ENCODE measurements at regions not wholly inside any gene's neighbourhood (a gene's known extent, or its start where the extent isn't known, plus 50 kb on each side); places are given as distances from the start of the nearest gene placed in this dataset.

- H3K4me3 ChIP-seq: no peak overlapping the region
- no peaks in the 10 kb centered on the region for H3K9me3 ChIP-seq (replicated peaks; ENCODE audit: control insufficient read depth, insufficient read depth, low read length)
- H3K36me3 ChIP-seq (ENCODE audit: control insufficient read depth in 2 of 2, insufficient read depth in 2 of 2, low read length in 1 of 2): no peaks in the 10 kb centered on the region
- no peak overlapping the region for H2AFZ ChIP-seq (ENCODE audit: control insufficient read depth, low read depth, low read length)
- no peak for ATAC-seq
- ChIA-PET RAD21 (ENCODE audit: unreplicated experiment) (no interaction called here), POLR2A (no interaction called here), CTCF (no interaction called here), SMC1A (ENCODE audit: uncharacterized antibody, unreplicated experiment) (no interaction called here)
- no TSS peak for BruUV-seq (replicated peaks)
- no peak for TF ChIP-seq CBX3 (IDR thresholded peaks at IDR 0.05; ENCODE audit: borderline replicate concordance, low read depth)
- no peak for TF ChIP-seq PAX8 (IDR thresholded peaks at IDR 0.05)
- no peaks in the 10 kb centered on the region for H3K27me3 ChIP-seq (replicated peaks in 1 of 2; ENCODE audit: control insufficient read depth in 2 of 2, insufficient read depth in 2 of 2, low read length in 1 of 2)
- in situ Hi-C loops (cut with MboI): no loop called here
- H3K9ac ChIP-seq (ENCODE audit: control insufficient read depth, insufficient read depth, low read length): no peak overlapping the region
- WGBS (ENCODE audit: insufficient coverage, insufficient replicate concordance, low lambda C conversion rate, missing lambda C conversion rate): 8% methylated on average over 1 of the region's 1 CpG
- no peak for DNase-seq (ENCODE audit: low read depth, low spot score)
- H3K27ac ChIP-seq (ENCODE audit: control insufficient read depth, insufficient read depth): no peak overlapping the region
- intact Hi-C loops (cut with micrococcal nuclease; ENCODE audit: unreplicated experiment): no loop called here
- H3K4me1 ChIP-seq (ENCODE audit: control insufficient read depth, insufficient read depth, low read length): no peaks in the 10 kb centered on the region
- H4K20me1 ChIP-seq (ENCODE audit: control insufficient read depth, insufficient read depth): no peaks in the 10 kb centered on the region
- no peak for FAIRE-seq
- H3K4me2 ChIP-seq (ENCODE audit: control insufficient read depth, insufficient read depth): no peak overlapping the region
- no peaks in the 10 kb centered on the region for H3K79me2 ChIP-seq (ENCODE audit: control insufficient read depth, insufficient read depth, low read length)
These were observed 1460.3 kb upstream of the CADM2 start for GRCh38 chr3:83498361-83499016.

GRCh38 chr3:83500422-83500821 lies 1458.4 kb upstream of the CADM2 start:
- SMC1A ChIA-PET (ENCODE audit: uncharacterized antibody, unreplicated experiment): interaction anchor here (0.6 kb wide), 1 partner anchor 12 kb away, joined by 3 read pairs; no protein-coding TSS in a partner anchor
- no peaks in the 10 kb centered on the region for H3K36me3 ChIP-seq (ENCODE audit: control insufficient read depth in 2 of 2, insufficient read depth in 2 of 2, low read length in 1 of 2)
- in situ Hi-C loops (cut with MboI) (no loop called here), intact Hi-C loops (cut with micrococcal nuclease; ENCODE audit: unreplicated experiment) (no loop called here)
- H3K27me3 ChIP-seq (replicated peaks in 1 of 2; ENCODE audit: control insufficient read depth in 2 of 2, insufficient read depth in 2 of 2, low read length in 1 of 2): no peaks in the 10 kb centered on the region
- ATAC-seq (no peak), FAIRE-seq (no peak), DNase-seq (ENCODE audit: low read depth, low spot score) (no peak)
- CTCF ChIA-PET: no interaction called here
- no peaks in the 10 kb centered on the region for H4K20me1 ChIP-seq (ENCODE audit: control insufficient read depth, insufficient read depth)
- no peaks in the 10 kb centered on the region for H3K79me2 ChIP-seq (ENCODE audit: control insufficient read depth, insufficient read depth, low read length)
- no peak overlapping the region for H3K4me2 ChIP-seq (ENCODE audit: control insufficient read depth, insufficient read depth)
- no peaks in the 10 kb centered on the region for H3K4me1 ChIP-seq (ENCODE audit: control insufficient read depth, insufficient read depth, low read length)
- no peak overlapping the region for H2AFZ ChIP-seq (ENCODE audit: control insufficient read depth, low read depth, low read length)
- H3K9ac ChIP-seq (ENCODE audit: control insufficient read depth, insufficient read depth, low read length): no peak overlapping the region
- H3K9me3 ChIP-seq (replicated peaks; ENCODE audit: control insufficient read depth, insufficient read depth, low read length): no peaks in the 10 kb centered on the region
- no peak for TF ChIP-seq SMARCA5 (IDR thresholded peaks at IDR 0.05)
- H3K4me3 ChIP-seq: no peak overlapping the region
- no peak overlapping the region for H3K27ac ChIP-seq (ENCODE audit: control insufficient read depth, insufficient read depth)
- RAD21 ChIA-PET (ENCODE audit: unreplicated experiment): no interaction called here
- 48% methylated on average over 7 of the region's 7 CpGs for WGBS (ENCODE audit: insufficient coverage, insufficient replicate concordance, low lambda C conversion rate, missing lambda C conversion rate)
- BruUV-seq (replicated peaks): no TSS peak
- POLR2A ChIA-PET: no interaction called here

Measured in GM12878 (cell line).